ENCODE measurements at regions not wholly inside any gene's neighbourhood (a gene's known extent, or its start where the extent isn't known, plus 50 kb on each side); places are given as distances from the start of the nearest gene placed in this dataset.

DNA sequence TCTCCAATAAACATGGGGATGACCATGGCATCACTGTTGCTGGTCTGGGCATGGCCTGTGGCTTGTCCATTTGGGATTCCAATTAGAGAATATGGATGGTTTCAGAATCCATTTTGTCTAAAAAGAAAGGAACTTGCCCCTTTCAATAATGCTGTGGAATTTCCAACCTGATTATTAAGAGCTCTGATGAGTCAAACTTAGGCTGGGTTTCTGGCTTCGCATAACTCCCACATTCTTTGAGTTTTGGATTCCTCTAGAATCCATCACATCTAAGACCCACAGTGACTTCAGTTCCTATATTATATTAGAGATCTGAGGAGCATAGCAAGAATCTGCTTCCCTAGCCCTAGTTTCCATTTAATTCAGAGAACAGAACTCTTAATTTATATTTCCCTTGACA is 531.5 kb downstream of the TNS1 start:
- no peak for DNase-seq (ENCODE audit: low spot score)
- Histone ChIP-seq H3F3A (replicated peaks; ENCODE audit: low read depth) (no peaks in the 10 kb centered on the region), H3K27me3 (ENCODE audit: insufficient read depth) (no peaks in the 10 kb centered on the region), H3K27ac (ENCODE audit: low read depth) (no peak overlapping the region), H3K4me1 (ENCODE audit: insufficient read depth) (no peaks in the 10 kb centered on the region), H3K4me3 (no peak overlapping the region), H3K4me2 (no peak overlapping the region), H2AFZ (no peak overlapping the region), H4K20me1 (replicated peaks; ENCODE audit: insufficient read depth) (no peaks in the 10 kb centered on the region), H3K79me2 (replicated peaks; ENCODE audit: insufficient read depth) (no peaks in the 10 kb centered on the region), H3K9me2 (ENCODE audit: insufficient read depth) (peaks cover 18% of the 10 kb centered on the region), H3K36me3 (ENCODE audit: insufficient read depth) (no peaks in the 10 kb centered on the region)
- no peaks in the 10 kb centered on the region for H3K9me3 Mint-ChIP-seq
- no peak for ATAC-seq
- TF ChIP-seq ZNF114 (CRISPR knock-in tag; IDR thresholded peaks at IDR 0.05) (no peak), STAT1 (IDR thresholded peaks at IDR 0.05; ENCODE audit: unreplicated experiment) (no peak), ZNF331 (CRISPR knock-in tag; IDR thresholded peaks at IDR 0.05; ENCODE audit: low read depth) (no peak), EZH2phosphoT487 (IDR thresholded peaks at IDR 0.05; ENCODE audit: unreplicated experiment) (no peak), JUNB (IDR thresholded peaks at IDR 0.05; ENCODE audit: unreplicated experiment) (no peak), CTCF (conservative IDR thresholded peaks at IDR 0.05; ENCODE audit: low read depth in 2 of 2) (no peak), NANOG (IDR thresholded peaks at IDR 0.05; ENCODE audit: borderline replicate concordance) (no peak), EZH2 (IDR thresholded peaks at IDR 0.05; ENCODE audit: low read depth, unreplicated experiment) (no peak), ETS1 (IDR thresholded peaks at IDR 0.05) (no peak), CREB1 (CRISPR knock-in tag; IDR thresholded peaks at IDR 0.05; ENCODE audit: low read depth) (no peak), POLR2AphosphoS5 (IDR thresholded peaks at IDR 0.05; ENCODE audit: low read depth) (no peak)
- TF ChIP-seq, protein P1, sequence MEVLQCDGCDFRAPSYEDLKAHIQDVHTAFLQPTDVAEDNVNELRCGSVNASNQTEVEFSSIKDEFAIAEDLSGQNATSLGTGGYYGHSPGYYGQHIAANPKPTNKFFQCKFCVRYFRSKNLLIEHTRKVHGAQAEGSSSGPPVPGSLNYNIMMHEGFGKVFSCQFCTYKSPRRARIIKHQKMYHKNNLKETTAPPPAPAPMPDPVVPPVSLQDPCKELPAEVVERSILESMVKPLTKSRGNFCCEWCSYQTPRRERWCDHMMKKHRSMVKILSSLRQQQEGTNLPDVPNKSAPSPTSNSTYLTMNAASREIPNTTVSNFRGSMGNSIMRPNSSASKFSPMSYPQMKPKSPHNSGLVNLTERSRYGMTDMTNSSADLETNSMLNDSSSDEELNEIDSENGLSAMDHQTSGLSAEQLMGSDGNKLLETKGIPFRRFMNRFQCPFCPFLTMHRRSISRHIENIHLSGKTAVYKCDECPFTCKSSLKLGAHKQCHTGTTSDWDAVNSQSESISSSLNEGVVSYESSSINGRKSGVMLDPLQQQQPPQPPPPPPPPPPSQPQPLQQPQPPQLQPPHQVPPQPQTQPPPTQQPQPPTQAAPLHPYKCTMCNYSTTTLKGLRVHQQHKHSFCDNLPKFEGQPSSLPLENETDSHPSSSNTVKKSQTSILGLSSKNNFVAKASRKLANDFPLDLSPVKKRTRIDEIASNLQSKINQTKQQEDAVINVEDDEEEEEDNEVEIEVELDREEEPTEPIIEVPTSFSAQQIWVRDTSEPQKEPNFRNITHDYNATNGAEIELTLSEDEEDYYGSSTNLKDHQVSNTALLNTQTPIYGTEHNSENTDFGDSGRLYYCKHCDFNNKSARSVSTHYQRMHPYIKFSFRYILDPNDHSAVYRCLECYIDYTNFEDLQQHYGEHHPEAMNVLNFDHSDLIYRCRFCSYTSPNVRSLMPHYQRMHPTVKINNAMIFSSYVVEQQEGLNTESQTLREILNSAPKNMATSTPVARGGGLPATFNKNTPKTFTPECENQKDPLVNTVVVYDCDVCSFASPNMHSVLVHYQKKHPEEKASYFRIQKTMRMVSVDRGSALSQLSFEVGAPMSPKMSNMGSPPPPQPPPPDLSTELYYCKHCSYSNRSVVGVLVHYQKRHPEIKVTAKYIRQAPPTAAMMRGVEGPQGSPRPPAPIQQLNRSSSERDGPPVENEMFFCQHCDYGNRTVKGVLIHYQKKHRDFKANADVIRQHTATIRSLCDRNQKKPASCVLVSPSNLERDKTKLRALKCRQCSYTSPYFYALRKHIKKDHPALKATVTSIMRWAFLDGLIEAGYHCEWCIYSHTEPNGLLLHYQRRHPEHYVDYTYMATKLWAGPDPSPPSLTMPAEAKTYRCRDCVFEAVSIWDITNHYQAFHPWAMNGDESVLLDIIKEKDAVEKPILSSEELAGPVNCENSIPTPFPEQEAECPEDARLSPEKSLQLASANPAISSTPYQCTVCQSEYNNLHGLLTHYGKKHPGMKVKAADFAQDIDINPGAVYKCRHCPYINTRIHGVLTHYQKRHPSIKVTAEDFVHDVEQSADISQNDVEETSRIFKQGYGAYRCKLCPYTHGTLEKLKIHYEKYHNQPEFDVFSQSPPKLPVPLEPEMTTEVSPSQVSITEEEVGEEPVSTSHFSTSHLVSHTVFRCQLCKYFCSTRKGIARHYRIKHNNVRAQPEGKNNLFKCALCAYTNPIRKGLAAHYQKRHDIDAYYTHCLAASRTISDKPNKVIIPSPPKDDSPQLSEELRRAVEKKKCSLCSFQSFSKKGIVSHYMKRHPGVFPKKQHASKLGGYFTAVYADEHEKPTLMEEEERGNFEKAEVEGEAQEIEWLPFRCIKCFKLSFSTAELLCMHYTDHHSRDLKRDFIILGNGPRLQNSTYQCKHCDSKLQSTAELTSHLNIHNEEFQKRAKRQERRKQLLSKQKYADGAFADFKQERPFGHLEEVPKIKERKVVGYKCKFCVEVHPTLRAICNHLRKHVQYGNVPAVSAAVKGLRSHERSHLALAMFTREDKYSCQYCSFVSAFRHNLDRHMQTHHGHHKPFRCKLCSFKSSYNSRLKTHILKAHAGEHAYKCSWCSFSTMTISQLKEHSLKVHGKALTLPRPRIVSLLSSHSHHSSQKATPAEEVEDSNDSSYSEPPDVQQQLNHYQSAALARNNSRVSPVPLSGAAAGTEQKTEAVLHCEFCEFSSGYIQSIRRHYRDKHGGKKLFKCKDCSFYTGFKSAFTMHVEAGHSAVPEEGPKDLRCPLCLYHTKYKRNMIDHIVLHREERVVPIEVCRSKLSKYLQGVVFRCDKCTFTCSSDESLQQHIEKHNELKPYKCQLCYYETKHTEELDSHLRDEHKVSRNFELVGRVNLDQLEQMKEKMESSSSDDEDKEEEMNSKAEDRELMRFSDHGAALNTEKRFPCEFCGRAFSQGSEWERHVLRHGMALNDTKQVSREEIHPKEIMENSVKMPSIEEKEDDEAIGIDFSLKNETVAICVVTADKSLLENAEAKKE (CRISPR knock-in tag; IDR thresholded peaks at IDR 0.05), result no peak
- TF ChIP-seq, protein P2, sequence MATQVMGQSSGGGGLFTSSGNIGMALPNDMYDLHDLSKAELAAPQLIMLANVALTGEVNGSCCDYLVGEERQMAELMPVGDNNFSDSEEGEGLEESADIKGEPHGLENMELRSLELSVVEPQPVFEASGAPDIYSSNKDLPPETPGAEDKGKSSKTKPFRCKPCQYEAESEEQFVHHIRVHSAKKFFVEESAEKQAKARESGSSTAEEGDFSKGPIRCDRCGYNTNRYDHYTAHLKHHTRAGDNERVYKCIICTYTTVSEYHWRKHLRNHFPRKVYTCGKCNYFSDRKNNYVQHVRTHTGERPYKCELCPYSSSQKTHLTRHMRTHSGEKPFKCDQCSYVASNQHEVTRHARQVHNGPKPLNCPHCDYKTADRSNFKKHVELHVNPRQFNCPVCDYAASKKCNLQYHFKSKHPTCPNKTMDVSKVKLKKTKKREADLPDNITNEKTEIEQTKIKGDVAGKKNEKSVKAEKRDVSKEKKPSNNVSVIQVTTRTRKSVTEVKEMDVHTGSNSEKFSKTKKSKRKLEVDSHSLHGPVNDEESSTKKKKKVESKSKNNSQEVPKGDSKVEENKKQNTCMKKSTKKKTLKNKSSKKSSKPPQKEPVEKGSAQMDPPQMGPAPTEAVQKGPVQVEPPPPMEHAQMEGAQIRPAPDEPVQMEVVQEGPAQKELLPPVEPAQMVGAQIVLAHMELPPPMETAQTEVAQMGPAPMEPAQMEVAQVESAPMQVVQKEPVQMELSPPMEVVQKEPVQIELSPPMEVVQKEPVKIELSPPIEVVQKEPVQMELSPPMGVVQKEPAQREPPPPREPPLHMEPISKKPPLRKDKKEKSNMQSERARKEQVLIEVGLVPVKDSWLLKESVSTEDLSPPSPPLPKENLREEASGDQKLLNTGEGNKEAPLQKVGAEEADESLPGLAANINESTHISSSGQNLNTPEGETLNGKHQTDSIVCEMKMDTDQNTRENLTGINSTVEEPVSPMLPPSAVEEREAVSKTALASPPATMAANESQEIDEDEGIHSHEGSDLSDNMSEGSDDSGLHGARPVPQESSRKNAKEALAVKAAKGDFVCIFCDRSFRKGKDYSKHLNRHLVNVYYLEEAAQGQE (IDR thresholded peaks at IDR 0.05; ENCODE audit: unreplicated experiment), result no peak
- H3K27ac Mint-ChIP-seq, result no peak overlapping the region
- no peaks in the 10 kb centered on the region for H3K36me3 Mint-ChIP-seq (ENCODE audit: low read depth)
- H3K4me1 Mint-ChIP-seq, result 0 out of 3 replicates have a peak, but pooled peaks cover 2% of the 10 kb centered on the region
- peaks cover 2% of the 10 kb centered on the region for H3K27me3 Mint-ChIP-seq (ENCODE audit: insufficient read depth, low read depth, poor library complexity)
- no peak overlapping the region for H3K4me3 Mint-ChIP-seq
